ENCODE measurements at regions not wholly inside any gene's neighbourhood (a gene's known extent, or its start where the extent isn't known, plus 50 kb on each side); places are given as distances from the start of the nearest gene placed in this dataset.
A peak's percentile ranks its signal among the peaks of the same experiment; 100 is the strongest.

GRCh38 chr2:16122556-16122955, 182.2 kb downstream of the MYCN start:
- no peak for DNase-seq (ENCODE audit: low read depth in 4 of 6, low spot score in 6 of 6)
- Histone ChIP-seq H3K27ac (ENCODE audit: low read depth, low read length) (no peak overlapping the region), H3K9me3 (ENCODE audit: control insufficient read depth, insufficient read depth, low read length) (peaks cover 2% of the 10 kb centered on the region), H3K36me3 (ENCODE audit: control insufficient read depth, insufficient read depth, low read length) (no peaks in the 10 kb centered on the region), H3K4me3 (ENCODE audit: low read depth, low read length) (no peak overlapping the region), H3K27me3 (ENCODE audit: control insufficient read depth, insufficient read depth, low read length) (no peaks in the 10 kb centered on the region), H3K4me1 (ENCODE audit: control insufficient read depth, insufficient read depth, low read length) (peaks cover 21% of the 10 kb centered on the region)
- 90% methylated on average over 2 of the region's 4 CpGs for WGBS (ENCODE audit: insufficient coverage)

DNA sequence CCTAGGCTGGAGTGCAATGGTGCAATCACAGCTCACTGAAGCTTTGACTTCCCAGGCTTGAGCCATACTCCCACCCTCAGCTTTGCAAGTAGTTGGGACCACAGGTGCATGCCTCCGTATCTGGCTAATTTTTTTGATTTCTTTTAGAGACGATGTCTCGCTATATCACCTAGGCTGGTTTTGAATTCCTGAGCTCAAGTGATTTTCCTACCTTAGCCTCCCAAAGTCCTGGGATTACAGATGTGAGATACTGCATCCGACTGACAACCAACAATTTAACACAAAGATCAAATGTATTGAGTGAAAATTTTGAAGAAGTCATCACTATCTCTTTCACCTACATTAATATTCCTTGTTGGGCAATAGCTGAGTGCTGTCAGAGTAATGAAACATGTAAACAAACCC, 181.6 kb downstream of the MYCN start:
- no peak for DNase-seq (ENCODE audit: low read depth in 4 of 6, low spot score in 6 of 6)
- Histone ChIP-seq H3K9me3 (ENCODE audit: control insufficient read depth, insufficient read depth, low read length) (peaks cover 2% of the 10 kb centered on the region), H3K4me1 (ENCODE audit: control insufficient read depth, insufficient read depth, low read length) (peaks cover 21% of the 10 kb centered on the region), H3K4me3 (ENCODE audit: low read depth, low read length) (no peak overlapping the region), H3K27ac (ENCODE audit: low read depth, low read length) (no peak overlapping the region), H3K27me3 (ENCODE audit: control insufficient read depth, insufficient read depth, low read length) (no peaks in the 10 kb centered on the region), H3K36me3 (ENCODE audit: control insufficient read depth, insufficient read depth, low read length) (no peaks in the 10 kb centered on the region)
- 91% methylated on average over 3 of the region's 4 CpGs for WGBS (ENCODE audit: insufficient coverage)

GRCh38 chr2:16121231-16121985, 181.1 kb downstream of the MYCN start:
- WGBS (ENCODE audit: insufficient coverage): 85% methylated on average over 4 of the region's 7 CpGs
- no peak overlapping the region for H3K27ac ChIP-seq (ENCODE audit: low read depth, low read length)
- H3K4me1 ChIP-seq (ENCODE audit: control insufficient read depth, insufficient read depth, low read length): peaks cover 20% of the 10 kb centered on the region

DNA sequence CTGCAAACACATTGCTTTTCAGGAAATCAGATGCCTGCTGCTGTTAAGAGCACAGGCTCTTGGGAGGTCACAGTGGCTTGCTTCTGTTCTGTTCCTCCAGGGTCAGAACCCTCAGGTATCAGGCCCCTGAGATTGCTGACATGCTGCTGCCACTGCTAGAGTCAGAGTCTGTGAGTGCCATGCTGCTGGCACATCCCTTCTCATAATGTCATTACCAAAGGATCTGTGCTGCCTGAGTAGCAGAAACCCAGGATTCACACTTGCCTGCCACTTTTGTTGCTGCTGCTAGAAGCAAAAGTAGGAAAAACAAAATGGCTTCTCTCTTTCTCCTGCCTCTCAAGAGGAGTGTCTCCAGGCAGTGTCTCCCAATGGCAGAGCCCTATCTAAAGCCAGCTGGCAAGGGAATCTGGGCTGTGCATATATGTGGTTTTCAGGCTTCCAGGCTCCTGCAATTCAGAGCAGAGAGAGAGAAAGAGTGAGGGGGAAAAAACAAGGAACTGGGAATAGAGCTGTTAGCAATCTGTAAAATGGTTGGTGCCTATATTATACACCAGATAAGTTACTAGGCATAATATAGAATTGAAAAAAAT, 180.3 kb downstream of the MYCN start:
- Histone ChIP-seq H3K4me3 (ENCODE audit: low read depth, low read length) (no peak overlapping the region), H3K27me3 (ENCODE audit: control insufficient read depth, insufficient read depth, low read length) (no peaks in the 10 kb centered on the region), H3K9me3 (ENCODE audit: control insufficient read depth, insufficient read depth, low read length) (peaks cover 2% of the 10 kb centered on the region), H3K36me3 (ENCODE audit: control insufficient read depth, insufficient read depth, low read length) (no peaks in the 10 kb centered on the region), H3K4me1 (ENCODE audit: control insufficient read depth, insufficient read depth, low read length) (peaks cover 13% of the 10 kb centered on the region), H3K27ac (ENCODE audit: low read depth, low read length) (no peak overlapping the region)
- DNase-seq (ENCODE audit: low read depth in 4 of 6, low spot score in 6 of 6): peak in 1 of 6 donors; percentile 79

More at GRCh38 chr2:16121231-16121985, 181.1 kb downstream of the MYCN start:
- peaks cover 2% of the 10 kb centered on the region for H3K9me3 ChIP-seq (ENCODE audit: control insufficient read depth, insufficient read depth, low read length)
- H3K27me3 ChIP-seq (ENCODE audit: control insufficient read depth, insufficient read depth, low read length): no peaks in the 10 kb centered on the region
- H3K36me3 ChIP-seq (ENCODE audit: control insufficient read depth, insufficient read depth, low read length): no peaks in the 10 kb centered on the region
- no peak overlapping the region for H3K4me3 ChIP-seq (ENCODE audit: low read depth, low read length)
- no peak for DNase-seq (ENCODE audit: low read depth in 4 of 6, low spot score in 6 of 6)

DNA sequence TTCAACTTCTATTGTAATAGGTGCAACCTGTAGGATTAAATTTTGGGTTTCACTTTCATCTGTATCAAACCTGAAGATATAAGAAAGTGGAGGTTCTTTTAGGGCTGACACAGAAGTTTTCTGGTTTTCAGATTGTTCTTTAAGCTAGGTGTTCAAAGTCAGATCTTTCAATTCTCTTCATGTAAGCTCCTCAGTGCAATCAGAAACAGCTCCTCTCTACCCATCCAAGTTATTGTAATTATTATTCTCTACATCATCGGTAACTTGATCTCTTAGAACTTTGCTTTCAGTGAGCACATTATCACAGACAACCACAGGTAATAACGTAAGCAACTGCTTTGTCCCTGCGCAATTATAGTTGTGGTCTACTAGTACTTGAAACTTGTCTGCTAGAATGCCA, 179.4 kb downstream of the MYCN start:
- peaks cover 14% of the 10 kb centered on the region for H3K4me1 ChIP-seq (ENCODE audit: control insufficient read depth, insufficient read depth, low read length)
- peaks cover 2% of the 10 kb centered on the region for H3K9me3 ChIP-seq (ENCODE audit: control insufficient read depth, insufficient read depth, low read length)
- no peaks in the 10 kb centered on the region for H3K27me3 ChIP-seq (ENCODE audit: control insufficient read depth, insufficient read depth, low read length)
- no peak overlapping the region for H3K4me3 ChIP-seq (ENCODE audit: low read depth, low read length)
- 100% methylated on average over 1 of the region's 3 CpGs for WGBS (ENCODE audit: insufficient coverage)
- H3K27ac ChIP-seq (ENCODE audit: low read depth, low read length): no peak overlapping the region
- no peaks in the 10 kb centered on the region for H3K36me3 ChIP-seq (ENCODE audit: control insufficient read depth, insufficient read depth, low read length)
- DNase-seq (ENCODE audit: low read depth in 4 of 6, low spot score in 6 of 6): no peak

- Histone ChIP-seq H3K27ac (ENCODE audit: low read depth, low read length) (no peak overlapping the region), H3K36me3 (ENCODE audit: control insufficient read depth, insufficient read depth, low read length) (no peaks in the 10 kb centered on the region), H3K4me1 (ENCODE audit: control insufficient read depth, insufficient read depth, low read length) (peaks cover 18% of the 10 kb centered on the region), H3K27me3 (ENCODE audit: control insufficient read depth, insufficient read depth, low read length) (no peaks in the 10 kb centered on the region), H3K9me3 (ENCODE audit: control insufficient read depth, insufficient read depth, low read length) (peaks cover 2% of the 10 kb centered on the region), H3K4me3 (ENCODE audit: low read depth, low read length) (no peak overlapping the region)
- 88% methylated on average over 2 of the region's 5 CpGs for WGBS (ENCODE audit: insufficient coverage)
- DNase-seq (ENCODE audit: low read depth in 4 of 6, low spot score in 6 of 6): no peak
Measured at GRCh38 chr2:16118611-16119590, 178.6 kb downstream of the MYCN start.

- no peak for DNase-seq (ENCODE audit: low read depth in 4 of 6, low spot score in 6 of 6)
- Histone ChIP-seq H3K4me1 (ENCODE audit: control insufficient read depth, insufficient read depth, low read length) (peaks cover 16% of the 10 kb centered on the region), H3K36me3 (ENCODE audit: control insufficient read depth, insufficient read depth, low read length) (no peaks in the 10 kb centered on the region), H3K4me3 (ENCODE audit: low read depth, low read length) (no peak overlapping the region), H3K27me3 (ENCODE audit: control insufficient read depth, insufficient read depth, low read length) (no peaks in the 10 kb centered on the region), H3K9me3 (ENCODE audit: control insufficient read depth, insufficient read depth, low read length) (peaks cover 2% of the 10 kb centered on the region), H3K27ac (ENCODE audit: low read depth, low read length) (no peak overlapping the region)
- WGBS (ENCODE audit: insufficient coverage): 97% methylated on average over 5 of the region's 9 CpGs
Measured at GRCh38 chr2:16117791-16118610, 177.7 kb downstream of the MYCN start.

- H3K36me3 ChIP-seq (ENCODE audit: control insufficient read depth, insufficient read depth, low read length): no peaks in the 10 kb centered on the region
- no peak for DNase-seq (ENCODE audit: low read depth in 4 of 6, low spot score in 6 of 6)
- no peak overlapping the region for H3K4me3 ChIP-seq (ENCODE audit: low read depth, low read length)
- WGBS (ENCODE audit: insufficient coverage): no CpG with 5 or more reads among the region's 9 CpGs
- H3K9me3 ChIP-seq (ENCODE audit: control insufficient read depth, insufficient read depth, low read length): peaks cover 2% of the 10 kb centered on the region
- H3K27ac ChIP-seq (ENCODE audit: low read depth, low read length): no peak overlapping the region
- peaks cover 16% of the 10 kb centered on the region for H3K4me1 ChIP-seq (ENCODE audit: control insufficient read depth, insufficient read depth, low read length)
- no peaks in the 10 kb centered on the region for H3K27me3 ChIP-seq (ENCODE audit: control insufficient read depth, insufficient read depth, low read length)
Measured at GRCh38 chr2:16117021-16117700, 176.8 kb downstream of the MYCN start.

Data from spinal cord (tissue), 9 donors.